ENCODE measurements at regions not wholly inside any gene's neighbourhood (a gene's known extent, or its start where the extent isn't known, plus 50 kb on each side); places are given as distances from the start of the nearest gene placed in this dataset.

DNA sequence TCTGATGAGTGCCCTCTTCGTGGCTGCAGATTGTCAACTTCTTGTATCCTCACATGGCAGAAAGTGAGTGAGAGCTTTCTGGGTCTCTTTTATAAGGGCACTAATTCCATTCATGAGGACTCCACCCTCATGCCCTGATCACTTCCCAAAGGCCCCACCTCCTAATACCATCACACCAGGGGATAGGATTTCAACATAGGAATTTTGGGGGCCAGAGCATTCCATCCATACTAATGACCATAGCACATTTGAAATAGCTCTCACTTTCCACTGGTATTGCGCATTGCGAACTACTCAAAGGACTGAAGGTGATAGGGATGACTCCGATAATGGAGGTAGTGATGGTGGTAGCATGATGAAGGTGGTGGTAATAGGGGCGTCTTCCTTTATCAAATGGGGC, 324.3 kb downstream of the PRL start:
- TF ChIP-seq, protein P1, sequence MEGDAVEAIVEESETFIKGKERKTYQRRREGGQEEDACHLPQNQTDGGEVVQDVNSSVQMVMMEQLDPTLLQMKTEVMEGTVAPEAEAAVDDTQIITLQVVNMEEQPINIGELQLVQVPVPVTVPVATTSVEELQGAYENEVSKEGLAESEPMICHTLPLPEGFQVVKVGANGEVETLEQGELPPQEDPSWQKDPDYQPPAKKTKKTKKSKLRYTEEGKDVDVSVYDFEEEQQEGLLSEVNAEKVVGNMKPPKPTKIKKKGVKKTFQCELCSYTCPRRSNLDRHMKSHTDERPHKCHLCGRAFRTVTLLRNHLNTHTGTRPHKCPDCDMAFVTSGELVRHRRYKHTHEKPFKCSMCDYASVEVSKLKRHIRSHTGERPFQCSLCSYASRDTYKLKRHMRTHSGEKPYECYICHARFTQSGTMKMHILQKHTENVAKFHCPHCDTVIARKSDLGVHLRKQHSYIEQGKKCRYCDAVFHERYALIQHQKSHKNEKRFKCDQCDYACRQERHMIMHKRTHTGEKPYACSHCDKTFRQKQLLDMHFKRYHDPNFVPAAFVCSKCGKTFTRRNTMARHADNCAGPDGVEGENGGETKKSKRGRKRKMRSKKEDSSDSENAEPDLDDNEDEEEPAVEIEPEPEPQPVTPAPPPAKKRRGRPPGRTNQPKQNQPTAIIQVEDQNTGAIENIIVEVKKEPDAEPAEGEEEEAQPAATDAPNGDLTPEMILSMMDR (IDR thresholded peaks at IDR 0.05; ENCODE audit: insufficient read depth, low read depth, low read length): no peak
- TF ChIP-seq EZH2 (IDR thresholded peaks at IDR 0.05; ENCODE audit: insufficient read depth, low read length): no peak
